K562 (cell line): ENCODE measurements at regions not wholly inside any gene's neighbourhood (a gene's known extent, or its start where the extent isn't known, plus 50 kb on each side); places are given as distances from the start of the nearest gene placed in this dataset.

Experiments used
- ATAC-seq: fragments of 200-7000 bp; cut with Tn5 transposase; 3 replicates; pipeline ENCODE4 v1.9.1; 2020; ENCODE audit warnings: moderate library complexity
- BruUV-seq: library from RNA; stranded (reverse); fragments of 400-500 nt; replicated peaks from 2 replicates; lab custom pipeline; 2021; lab: Mats Ljungman, UMichigan
- CTCF ChIA-PET: fragments of 300-600 bp; formaldehyde crosslinking; extraction: SDS; loops from one replicate; lab custom pipeline; 2021; ENCODE audit warnings: low intra/inter-chr PET ratio; lab: Yijun Ruan, JAX
- POLR2A ChIA-PET: fragments of 300-600, 350-650 bp; sonication (Branson Sonifier 250); formaldehyde crosslinking; extraction: SDS; loops from one replicate; lab custom pipeline; 2021; ENCODE audit warnings: antibody characterized with exemption, inconsistent platforms; lab: Yijun Ruan, JAX
- DNase-seq, 4 experiments: peaks; one replicate each; pipeline versions ENCODE4 v3.0.0 to v3.0.0-alpha.2; 2011 to 2018; ENCODE audit warnings: low spot score in 3 of 4, mixed read lengths in 3 of 4; ENCODE audit errors: extremely low read depth in 1 of 4
- FAIRE-seq: peaks from 2 replicates; lab custom pipeline; 2011; peaks lifted over from hg19 to GRCh38; lab: Jason Lieb, UNC
- H2AFZ ChIP-seq: 2 replicates; pipeline ENCODE4 v1.6.0; 2011; ENCODE audit warnings: low read depth, low read length, control low read depth, inconsistent platforms
- H3K27ac ChIP-seq: fragments of 200-600 bp; 3 replicates; pipeline ENCODE4 v1.8.0; 2011; ENCODE audit warnings: low read depth, mild to moderate bottlenecking, control low read depth, inconsistent platforms, low read length, moderate library complexity, mixed read lengths; ENCODE audit errors: extremely low read depth
- H3K27me3 ChIP-seq, 2 experiments: fragments of 300-600 bp in 1 of 2; 2 replicates in 1 of 2; 3 replicates in 1 of 2; pipeline versions ENCODE4 v1.6.0 to v1.8.0; 2011; ENCODE audit warnings: inconsistent platforms in 2 of 2, low read length in 2 of 2, mild to moderate bottlenecking in 1 of 2, mixed read lengths in 1 of 2, moderate library complexity in 1 of 2; ENCODE audit not compliant: control insufficient read depth in 2 of 2, insufficient read depth in 2 of 2
- H3K36me3 ChIP-seq: fragments of 300-600 bp; 3 replicates; pipeline ENCODE4 v1.8.0; 2011; ENCODE audit warnings: mild to moderate bottlenecking, low read length, inconsistent platforms; ENCODE audit not compliant: control insufficient read depth, insufficient read depth
- H3K4me1 ChIP-seq, 2 experiments: fragments of 200-600 bp in 1 of 2; replicated peaks in 1 of 2; 2 replicates in 1 of 2; 3 replicates in 1 of 2; pipeline versions ENCODE4 v1.5.1 to v1.8.0; 2011; ENCODE audit warnings: inconsistent platforms in 2 of 2, low read length in 2 of 2, mild to moderate bottlenecking in 1 of 2, mixed read lengths in 1 of 2, moderate library complexity in 1 of 2; ENCODE audit not compliant: control insufficient read depth in 2 of 2, insufficient read depth in 2 of 2
- H3K4me2 ChIP-seq: 2 replicates; pipeline ENCODE4 v1.6.1; 2011; ENCODE audit warnings: low read length, control low read depth, inconsistent platforms, mixed read lengths; ENCODE audit not compliant: insufficient read depth
- H3K4me3 ChIP-seq: fragments of 200-600 bp; sonication (generic), shearing (Covaris generic); 2 replicates; pipeline ENCODE4 v1.5.1; 2016; ENCODE audit warnings: control low read depth, inconsistent platforms
- H3K79me2 ChIP-seq: fragments of 200-600 bp; 3 replicates; pipeline ENCODE4 v1.8.0; 2011; ENCODE audit warnings: low read length, inconsistent platforms; ENCODE audit not compliant: control insufficient read depth, insufficient read depth
- H3K9ac ChIP-seq, 2 experiments: 2 replicates each; pipeline versions ENCODE4 v1.6.0 to v1.6.1; 2011; ENCODE audit warnings: low read depth in 2 of 2, low read length in 2 of 2, control low read depth in 1 of 2, inconsistent platforms in 1 of 2, mild to moderate bottlenecking in 1 of 2, mixed read lengths in 1 of 2; ENCODE audit not compliant: insufficient read depth in 1 of 2
- H3K9me1 ChIP-seq: one replicate; pipeline ENCODE4 v1.6.0; 2011; ENCODE audit warnings: inconsistent platforms, mild to moderate bottlenecking, low read length, moderate library complexity; ENCODE audit not compliant: control insufficient read depth, insufficient read depth
- H3K9me3 ChIP-seq: replicated peaks from 2 replicates; pipeline ENCODE4 v1.5.1; 2011; ENCODE audit warnings: low read depth, low read length, inconsistent platforms; ENCODE audit not compliant: control insufficient read depth, insufficient read depth
- H4K20me1 ChIP-seq: replicated peaks from 2 replicates; pipeline ENCODE4 v1.6.1; 2011; ENCODE audit warnings: low read length, inconsistent platforms, mixed read lengths; ENCODE audit not compliant: control insufficient read depth, insufficient read depth
- HCFC1 ChIP-seq: IDR thresholded peaks from 2 replicates; pipeline ENCODE4 v1.6.1; 2012; ENCODE audit warnings: low read depth, low read length, improper control_type of control experiment
- JUND ChIP-seq, 2 experiments: IDR thresholded peaks; 2 replicates in 1 of 2; 3 replicates in 1 of 2; pipeline ENCODE4 v1.6.1; 2011; ENCODE audit warnings: borderline replicate concordance in 2 of 2, low read depth in 2 of 2, low read length in 2 of 2, improper control_type of control experiment in 1 of 2, missing biosample characterization in 1 of 2, missing genetic modification characterization in 1 of 2, missing genetic modification reagents in 1 of 2
- POLR2AphosphoS5 ChIP-seq: IDR thresholded peaks from 2 replicates; pipeline ENCODE4 v1.6.1; 2011; ENCODE audit warnings: mild to moderate bottlenecking, low read depth, low read length, moderate library complexity; ENCODE audit not compliant: control insufficient read depth, insufficient read depth
- POU5F1 ChIP-seq: fragments of 150-350 bp; IDR thresholded peaks from 2 replicates; pipeline ENCODE4 v1.6.1; 2014; ENCODE audit warnings: borderline replicate concordance, low read length, low read depth, mild to moderate bottlenecking; ENCODE audit not compliant: partially characterized antibody
- SMARCA4 ChIP-seq: fragments of 450-650 bp; IDR thresholded peaks from 2 replicates; pipeline ENCODE4 v1.6.1; 2016
- SREBF2 ChIP-seq: sonication (generic); formaldehyde crosslinking; IDR thresholded peaks from 2 replicates; pipeline ENCODE4 v1.4.0; 2020; ENCODE audit warnings: mild to moderate bottlenecking, missing genetic modification reagents
- THRAP3 ChIP-seq: fragments of 450-650 bp; IDR thresholded peaks from 2 replicates; pipeline ENCODE4 v1.6.1; 2016; ENCODE audit warnings: mild to moderate bottlenecking, inconsistent platforms, borderline replicate concordance
- ZNF263 ChIP-seq: sonication (generic); formaldehyde crosslinking; IDR thresholded peaks from 2 replicates; pipeline ENCODE4 v1.8.0; 2022; ENCODE audit warnings: mild to moderate bottlenecking, missing genetic modification reagents, borderline replicate concordance
- ZNF766 ChIP-seq: fragments of 200-800 bp; sonication (Bioruptor generic); conservative IDR thresholded peaks from 2 replicates; pipeline ENCODE4 v1.6.1; 2016; ENCODE audit warnings: missing genetic modification characterization, missing compliant biosample characterization
- WGBS: fragments of 100-300 bp; shearing (Covaris generic); methylation state at CpG from one replicate; pipeline ENCODE4 v1.1.6; 2016; ENCODE audit warnings: low coverage, mixed read lengths; ENCODE audit not compliant: insufficient coverage; ENCODE audit errors: missing lambda C conversion rate; 5-methylcytosine and 5-hydroxymethylcytosine counted together
- in situ Hi-C: fragments of 300-500 bp; cut with MboI; formaldehyde crosslinking; loops from 4 replicates; pipeline ENCODE4 v1.15.0; 2018; ENCODE audit warnings: inconsistent platforms, mixed read lengths
- intact Hi-C: fragments of 100-400 bp; cut with micrococcal nuclease; formaldehyde crosslinking; loops from 2 replicates; pipeline ENCODE4 v1.14.2; 2022
- TF ChIP-seq, protein P1 (sequence below): fragments of 450-650 bp; conservative IDR thresholded peaks from 2 replicates; pipeline ENCODE4 v1.6.1; 2016; ENCODE audit warnings: missing genetic modification characterization, low read depth, mild to moderate bottlenecking, missing compliant biosample characterization, moderate library complexity
- TF ChIP-seq, protein P2 (sequence below): fragments of 250-450 bp; sonication (Bioruptor Pico); IDR thresholded peaks from 2 replicates; pipeline ENCODE4 v1.5.0; 2020; ENCODE audit warnings: mild to moderate bottlenecking
- TF ChIP-seq, protein P3 (sequence below): fragments of 250-450 bp; sonication (Bioruptor Pico); IDR thresholded peaks from 2 replicates; pipeline ENCODE4 v1.9.0; 2021; ENCODE audit warnings: mild to moderate bottlenecking, inconsistent platforms

DNA sequence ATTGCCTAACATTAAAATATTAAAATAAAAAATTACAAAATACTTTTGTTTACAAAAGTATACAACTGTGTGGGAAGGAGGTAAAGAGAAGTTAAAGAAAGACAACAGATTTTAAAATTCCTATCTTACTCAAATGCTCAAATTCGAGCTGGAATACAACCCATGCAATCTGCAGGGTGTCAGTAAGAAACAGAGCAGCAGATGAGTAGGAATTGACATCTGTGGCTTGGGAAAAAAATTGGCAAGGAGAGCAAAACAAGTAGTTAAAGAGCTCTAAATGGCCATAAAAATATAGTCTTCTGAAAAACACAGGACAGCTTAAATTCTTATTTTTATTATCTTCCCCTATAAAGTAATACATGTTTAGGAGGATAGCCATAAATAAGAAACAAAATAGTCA is 1609.0 kb upstream of the AGA start:
- ChIA-PET CTCF (no interaction called here), POLR2A (no interaction called here)
- no peaks in the 10 kb centered on the region for H4K20me1 ChIP-seq
- H3K27ac ChIP-seq = no peak overlapping the region
- ATAC-seq = no peak
- no peak overlapping the region for H2AFZ ChIP-seq
- no peaks in the 10 kb centered on the region for H3K4me1 ChIP-seq
- H3K9me1 ChIP-seq = no peaks in the 10 kb centered on the region
- 0% methylated on average over 1 of the region's 1 CpG for WGBS
- no TSS peak for BruUV-seq
- H3K36me3 ChIP-seq = no peaks in the 10 kb centered on the region
- no peaks in the 10 kb centered on the region for H3K79me2 ChIP-seq
- no peak overlapping the region for H3K4me3 ChIP-seq
- intact Hi-C loops (no loop called here), in situ Hi-C loops (no loop called here)
- no peak overlapping the region for H3K9ac ChIP-seq
- no peak for DNase-seq
- no peaks in the 10 kb centered on the region for H3K27me3 ChIP-seq
- no peak overlapping the region for H3K4me2 ChIP-seq
- TF ChIP-seq HCFC1 = no peak
- no peak for TF ChIP-seq THRAP3
- TF ChIP-seq, protein P1, sequence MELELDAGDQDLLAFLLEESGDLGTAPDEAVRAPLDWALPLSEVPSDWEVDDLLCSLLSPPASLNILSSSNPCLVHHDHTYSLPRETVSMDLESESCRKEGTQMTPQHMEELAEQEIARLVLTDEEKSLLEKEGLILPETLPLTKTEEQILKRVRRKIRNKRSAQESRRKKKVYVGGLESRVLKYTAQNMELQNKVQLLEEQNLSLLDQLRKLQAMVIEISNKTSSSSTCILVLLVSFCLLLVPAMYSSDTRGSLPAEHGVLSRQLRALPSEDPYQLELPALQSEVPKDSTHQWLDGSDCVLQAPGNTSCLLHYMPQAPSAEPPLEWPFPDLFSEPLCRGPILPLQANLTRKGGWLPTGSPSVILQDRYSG = no peak
- TF ChIP-seq, protein P2, sequence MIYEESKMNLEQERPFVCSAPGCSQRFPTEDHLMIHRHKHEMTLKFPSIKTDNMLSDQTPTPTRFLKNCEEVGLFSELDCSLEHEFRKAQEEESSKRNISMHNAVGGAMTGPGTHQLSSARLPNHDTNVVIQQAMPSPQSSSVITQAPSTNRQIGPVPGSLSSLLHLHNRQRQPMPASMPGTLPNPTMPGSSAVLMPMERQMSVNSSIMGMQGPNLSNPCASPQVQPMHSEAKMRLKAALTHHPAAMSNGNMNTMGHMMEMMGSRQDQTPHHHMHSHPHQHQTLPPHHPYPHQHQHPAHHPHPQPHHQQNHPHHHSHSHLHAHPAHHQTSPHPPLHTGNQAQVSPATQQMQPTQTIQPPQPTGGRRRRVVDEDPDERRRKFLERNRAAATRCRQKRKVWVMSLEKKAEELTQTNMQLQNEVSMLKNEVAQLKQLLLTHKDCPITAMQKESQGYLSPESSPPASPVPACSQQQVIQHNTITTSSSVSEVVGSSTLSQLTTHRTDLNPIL (CRISPR knock-in tag) = no peak
- no peak for TF ChIP-seq SMARCA4
- TF ChIP-seq, protein P3, sequence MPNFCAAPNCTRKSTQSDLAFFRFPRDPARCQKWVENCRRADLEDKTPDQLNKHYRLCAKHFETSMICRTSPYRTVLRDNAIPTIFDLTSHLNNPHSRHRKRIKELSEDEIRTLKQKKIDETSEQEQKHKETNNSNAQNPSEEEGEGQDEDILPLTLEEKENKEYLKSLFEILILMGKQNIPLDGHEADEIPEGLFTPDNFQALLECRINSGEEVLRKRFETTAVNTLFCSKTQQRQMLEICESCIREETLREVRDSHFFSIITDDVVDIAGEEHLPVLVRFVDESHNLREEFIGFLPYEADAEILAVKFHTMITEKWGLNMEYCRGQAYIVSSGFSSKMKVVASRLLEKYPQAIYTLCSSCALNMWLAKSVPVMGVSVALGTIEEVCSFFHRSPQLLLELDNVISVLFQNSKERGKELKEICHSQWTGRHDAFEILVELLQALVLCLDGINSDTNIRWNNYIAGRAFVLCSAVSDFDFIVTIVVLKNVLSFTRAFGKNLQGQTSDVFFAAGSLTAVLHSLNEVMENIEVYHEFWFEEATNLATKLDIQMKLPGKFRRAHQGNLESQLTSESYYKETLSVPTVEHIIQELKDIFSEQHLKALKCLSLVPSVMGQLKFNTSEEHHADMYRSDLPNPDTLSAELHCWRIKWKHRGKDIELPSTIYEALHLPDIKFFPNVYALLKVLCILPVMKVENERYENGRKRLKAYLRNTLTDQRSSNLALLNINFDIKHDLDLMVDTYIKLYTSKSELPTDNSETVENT (CRISPR knock-in tag) = no peak
- TF ChIP-seq POLR2AphosphoS5 = no peak
- TF ChIP-seq ZNF766 (CRISPR knock-in tag) = no peak
- no peak for TF ChIP-seq SREBF2
- TF ChIP-seq JUND (IDR thresholded peaks at IDR 0.05; ENCODE audit: borderline replicate concordance, low read depth, low read length) = no peak
- TF ChIP-seq JUND (tag; IDR thresholded peaks at IDR 0.05; ENCODE audit: borderline replicate concordance, low read depth, low read length) = no peak
- TF ChIP-seq ZNF263 (CRISPR knock-in tag) = no peak
- TF ChIP-seq POU5F1 = no peak
- no peak for FAIRE-seq
- no peaks in the 10 kb centered on the region for H3K9me3 ChIP-seq
